NCI-H187 treated with DMSO at 0.1 percent for 48 hours (cell line): ENCODE measurements at regions not wholly inside any gene's neighbourhood (a gene's known extent, or its start where the extent isn't known, plus 50 kb on each side); places are given as distances from the start of the nearest gene placed in this dataset.

ENCODE experiments used
- DNase-seq: peaks from one replicate; lab custom pipeline; 2025; lab: John Stamatoyannopoulos, UW

DNA sequence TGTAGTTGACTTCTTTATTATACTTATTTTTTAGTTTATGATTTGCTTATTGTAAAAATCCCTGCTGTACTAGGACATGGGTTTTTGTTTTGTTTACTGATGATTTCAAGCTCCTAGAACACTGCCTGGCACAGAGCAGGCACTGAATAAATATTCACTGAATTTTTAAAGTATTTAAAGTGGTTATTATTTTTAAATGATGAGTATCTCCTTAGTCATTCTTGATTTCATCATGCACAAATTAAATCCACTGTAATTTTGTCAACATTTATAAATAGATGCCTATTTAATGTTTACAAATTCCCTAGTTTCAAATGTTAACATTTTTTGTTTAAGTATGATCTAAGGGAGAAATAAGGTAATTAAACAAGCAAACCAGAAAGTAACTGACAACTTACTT is 367.9 kb upstream of the SLIT2 start:
- DNase-seq: no peak

DNA sequence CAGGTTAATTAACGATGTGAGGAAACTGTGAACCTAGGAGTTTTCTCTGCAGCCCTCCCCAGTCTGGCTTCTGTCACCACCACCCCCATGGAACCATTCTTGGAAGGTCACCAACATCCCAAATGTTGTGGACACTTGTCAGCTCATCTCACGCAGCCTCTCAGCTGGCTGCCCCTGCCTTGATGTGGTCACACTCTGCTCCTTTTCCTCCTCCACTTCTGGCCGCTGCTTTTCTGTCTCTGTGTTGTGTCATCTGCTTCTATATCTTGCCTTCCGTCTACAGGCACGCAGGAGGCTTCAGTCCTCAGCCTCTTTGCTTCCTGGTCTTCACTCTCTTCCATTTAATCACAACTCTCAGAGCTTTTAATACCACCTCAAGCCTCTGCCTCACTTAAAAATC is 371.5 kb upstream of the SLIT2 start:
- DNase-seq: no peak

DNA sequence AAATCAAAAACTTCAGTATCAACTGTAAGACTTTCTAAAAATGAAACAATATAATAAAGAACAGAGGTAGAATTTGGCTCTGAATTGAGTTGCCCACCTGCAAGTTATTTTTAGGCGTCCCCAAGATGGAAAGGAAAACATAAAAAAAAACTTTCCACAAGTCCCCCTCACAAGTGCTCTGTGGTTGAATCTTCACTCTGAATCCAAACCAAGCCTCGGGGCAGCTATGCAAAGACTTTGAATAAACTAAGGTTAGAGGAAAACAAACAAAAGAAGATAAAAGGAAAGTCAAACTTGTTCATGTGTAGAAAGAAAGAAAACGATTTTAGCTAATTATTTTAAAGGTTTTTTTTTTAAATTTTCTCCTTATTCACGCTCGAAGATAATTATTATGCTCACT is 372.4 kb upstream of the SLIT2 start:
- DNase-seq: no peak

DNA sequence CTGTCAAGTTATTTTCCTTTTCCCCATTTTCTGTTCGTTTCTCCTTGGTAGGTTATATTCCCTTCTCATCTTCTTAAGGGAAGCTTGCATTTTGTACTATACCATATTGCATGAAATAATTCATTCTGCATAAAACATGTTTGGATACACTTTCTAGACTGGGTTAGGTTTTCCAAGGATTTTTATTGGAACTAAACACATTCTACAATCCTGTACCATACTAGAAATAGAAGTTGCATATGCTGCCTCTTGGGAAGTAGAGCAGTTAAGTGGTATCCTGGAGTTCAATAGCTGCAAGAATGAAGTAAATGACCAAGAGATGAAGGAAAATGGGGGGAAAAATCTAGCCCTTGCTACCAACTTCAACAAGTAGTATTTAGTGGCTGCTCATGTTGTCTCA is 393.7 kb upstream of the SLIT2 start:
- no peak for DNase-seq

GRCh38 chr4:19857380-19857779 is 394.3 kb upstream of the SLIT2 start:
- no peak for DNase-seq

- DNase-seq: no peak
Observed at GRCh38 chr4:19850909-19851308, 400.8 kb upstream of the SLIT2 start.

GRCh38 chr4:19844446-19844845 is 407.3 kb upstream of the SLIT2 start:
- DNase-seq: no peak

DNA sequence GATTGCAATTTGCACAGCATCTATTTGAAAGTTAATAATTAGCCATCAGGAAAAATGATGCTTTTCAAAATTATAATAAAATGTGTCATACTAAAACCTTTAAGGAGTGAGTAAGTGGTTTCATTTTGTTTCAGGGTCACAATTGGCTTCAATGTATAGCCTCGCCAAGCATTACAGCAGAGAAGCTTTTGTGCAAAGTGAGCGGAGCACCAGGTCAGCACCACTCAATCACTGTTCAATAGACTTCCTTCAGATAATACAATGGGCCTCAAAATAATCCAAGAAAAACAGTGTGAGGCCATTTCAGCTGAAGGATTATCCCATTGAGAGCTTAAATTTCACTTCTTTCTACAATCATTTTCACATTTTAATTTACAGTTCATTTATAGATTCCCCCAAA is 409.2 kb upstream of the SLIT2 start:
- DNase-seq: no peak

DNA sequence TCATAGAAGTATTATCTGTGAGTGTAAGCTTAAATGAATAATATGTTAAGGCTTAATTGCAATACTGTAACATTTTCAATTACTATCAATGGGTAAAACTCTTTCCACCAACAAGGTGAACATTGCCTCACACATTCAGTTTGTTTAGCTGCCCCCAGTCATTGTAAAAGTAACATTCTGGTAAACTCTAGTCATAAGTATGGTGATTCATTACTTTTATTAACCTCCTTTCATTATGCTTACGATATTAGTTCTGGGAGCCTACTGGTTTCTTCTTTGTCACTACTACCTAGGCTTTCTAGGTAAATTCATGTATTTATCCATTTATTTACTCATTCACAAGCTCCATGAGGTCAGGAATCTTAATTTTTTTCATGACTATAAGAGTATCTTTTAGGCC is 412.8 kb upstream of the SLIT2 start:
- no peak for DNase-seq

GRCh38 chr4:19835429-19835828 is 416.3 kb upstream of the SLIT2 start:
- no peak for DNase-seq

DNA sequence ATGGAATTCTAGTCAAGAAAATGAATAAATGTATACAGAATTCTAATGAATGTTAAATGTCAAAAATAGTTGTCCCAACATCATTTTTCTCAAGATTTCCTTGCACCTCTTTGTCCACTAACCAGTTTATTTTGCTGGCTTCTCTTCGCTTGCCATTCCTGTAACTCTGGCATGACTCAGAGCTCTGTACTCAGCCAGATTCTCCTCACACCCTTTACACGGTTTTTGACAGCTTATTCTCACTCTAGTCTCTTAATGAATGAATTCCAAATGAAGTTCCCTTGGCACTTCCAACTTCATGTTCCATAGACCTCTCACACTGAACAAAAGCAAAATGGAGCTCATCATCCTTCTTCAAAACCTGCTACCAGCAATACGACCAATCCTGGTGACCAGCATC is 419.3 kb upstream of the SLIT2 start:
- no peak for DNase-seq

DNA sequence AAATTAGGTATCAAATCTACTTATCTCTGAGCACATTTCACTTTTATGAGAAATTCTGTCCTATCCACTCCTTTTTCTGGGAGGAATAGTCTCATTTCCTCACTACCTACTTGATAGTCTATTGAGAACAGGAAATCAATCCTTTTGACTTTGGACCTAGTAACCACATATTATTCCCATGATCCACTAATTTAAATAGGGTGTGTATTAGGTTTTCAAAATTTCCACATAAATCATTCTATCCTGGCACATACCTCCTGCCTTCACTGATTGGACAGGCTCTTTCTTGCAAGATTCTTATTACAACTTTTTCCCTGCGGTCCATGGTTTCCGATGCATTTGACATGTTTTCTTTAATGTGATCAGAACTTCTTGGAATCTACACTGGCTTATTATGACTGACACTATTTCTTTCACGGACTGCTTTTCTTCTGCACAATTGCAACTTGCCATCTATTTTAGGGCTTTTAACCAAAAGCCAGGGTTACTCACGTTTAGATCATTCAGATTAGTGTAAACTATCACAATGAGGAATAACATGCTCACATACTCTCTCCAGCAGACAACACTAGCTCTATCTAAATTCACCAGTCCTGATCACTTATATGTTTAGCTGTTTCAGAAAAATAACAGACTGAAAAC is 419.9 kb upstream of the SLIT2 start:
- DNase-seq: no peak

- DNase-seq: no peak
Observed at GRCh38 chr4:19829101-19829500, 422.6 kb upstream of the SLIT2 start.

DNA sequence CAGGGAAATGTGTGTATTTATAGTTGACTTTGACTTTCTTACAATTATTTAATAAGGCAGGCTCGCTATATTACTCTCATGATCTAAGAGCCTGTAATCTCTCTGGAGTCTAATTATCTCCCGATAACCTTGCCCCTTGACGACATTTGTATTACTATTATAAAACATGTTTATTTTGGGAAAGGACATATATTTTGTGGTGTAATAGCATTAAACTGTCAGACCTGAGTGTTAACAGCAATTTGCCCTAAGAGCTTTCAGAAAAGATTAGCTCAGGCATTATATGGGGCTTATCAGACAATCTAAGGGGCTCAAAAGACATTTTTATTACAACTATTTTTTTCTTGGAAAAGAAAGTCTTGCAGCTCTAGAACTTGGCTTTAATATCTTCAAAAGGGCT is 427.9 kb upstream of the SLIT2 start:
- DNase-seq: no peak

DNA sequence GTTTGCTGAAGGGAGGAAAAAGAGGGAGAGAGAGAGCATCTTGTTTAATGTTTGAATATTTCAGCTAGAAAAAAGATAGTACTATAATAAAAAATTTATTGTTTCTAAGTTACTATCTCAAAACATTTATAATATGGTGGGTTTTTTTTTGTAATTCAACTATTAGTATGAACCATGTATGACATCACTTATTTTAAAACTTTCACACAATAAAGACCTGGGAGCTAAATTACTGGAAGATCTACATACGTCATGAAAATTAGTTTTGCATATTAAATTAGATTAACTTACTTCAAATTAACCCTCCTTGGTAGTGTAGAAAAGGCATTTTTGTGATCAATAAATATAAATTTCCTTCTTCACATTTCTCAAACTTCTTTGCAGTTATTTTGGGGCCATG is 432.0 kb upstream of the SLIT2 start:
- no peak for DNase-seq

DNA sequence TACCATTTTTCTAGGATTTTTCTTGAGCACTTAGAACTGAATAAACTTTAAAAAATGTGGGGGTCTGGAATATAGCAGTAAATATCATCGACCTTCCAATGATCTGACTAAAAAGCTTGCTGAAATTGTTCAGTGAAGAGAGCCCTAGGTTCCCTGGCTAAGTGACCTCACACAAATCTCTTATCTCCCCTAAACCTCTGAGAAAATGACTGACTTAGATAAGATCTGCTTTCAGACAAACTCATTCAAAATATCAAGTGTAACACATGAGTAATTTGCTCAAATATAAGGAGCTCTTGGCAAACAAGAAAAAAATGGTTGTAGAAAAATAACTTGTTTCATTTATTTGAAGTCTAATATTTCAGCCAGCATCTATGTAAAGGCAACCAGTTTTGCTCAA is 441.7 kb upstream of the SLIT2 start:
- DNase-seq: no peak

GRCh38 chr4:19807505-19807904 is 444.2 kb upstream of the SLIT2 start:
- no peak for DNase-seq

DNA sequence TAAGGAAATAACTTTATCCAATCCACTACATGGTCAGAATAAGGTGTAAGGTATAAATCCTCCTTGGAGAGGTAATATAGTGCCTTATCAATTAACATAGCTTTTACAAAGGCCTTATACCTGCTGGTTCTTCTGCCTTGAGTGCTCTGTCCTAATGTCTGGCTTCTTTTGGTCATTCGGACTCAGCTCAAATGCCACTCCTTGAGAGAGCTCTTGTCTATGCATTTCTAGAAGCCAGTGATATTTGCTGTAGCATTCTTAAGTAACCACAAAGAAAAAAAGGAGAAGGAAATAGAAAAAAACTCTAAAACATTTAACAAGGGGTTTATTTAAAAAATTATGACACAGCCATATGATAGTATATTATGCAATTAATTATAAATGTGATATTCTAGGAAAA is 444.8 kb upstream of the SLIT2 start:
- no peak for DNase-seq

DNA sequence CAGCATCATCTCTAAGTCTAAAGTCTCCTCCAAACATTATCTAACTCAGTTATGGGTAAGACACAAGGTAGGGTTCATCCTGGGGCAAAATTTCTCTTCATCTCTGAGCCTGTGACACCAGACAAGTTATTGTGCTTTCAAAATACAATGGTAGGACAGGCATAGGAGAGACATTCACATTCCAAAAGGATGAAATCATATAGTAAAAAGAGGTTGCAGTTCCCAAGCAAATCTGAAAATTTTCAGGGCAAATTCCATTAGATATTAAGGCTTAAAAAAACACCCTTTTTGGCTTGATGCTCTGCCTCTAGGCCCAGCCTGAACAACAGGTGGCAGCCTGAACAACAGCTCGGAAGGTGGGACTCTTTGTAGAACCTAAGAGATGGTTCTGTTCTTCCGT is 448.3 kb upstream of the SLIT2 start:
- DNase-seq: no peak

DNA sequence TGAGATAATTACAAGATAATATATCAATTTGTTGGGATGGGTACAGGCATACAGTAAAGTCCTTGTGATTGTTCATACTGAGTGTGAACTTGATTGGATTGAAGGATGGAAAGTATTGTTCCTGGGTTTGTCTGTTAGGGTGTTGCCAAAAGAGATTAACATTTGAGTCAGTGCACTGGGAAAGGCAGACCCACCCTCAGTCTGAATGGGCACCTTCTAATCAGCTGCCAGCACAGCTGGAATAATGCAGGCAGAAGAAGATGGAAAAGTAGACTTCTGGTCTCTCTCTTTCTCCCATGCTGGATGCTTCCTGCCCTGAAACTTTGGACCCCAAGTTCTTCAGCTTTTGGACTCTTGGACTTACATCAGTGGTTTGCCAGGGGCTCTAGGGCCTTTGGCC is 457.9 kb upstream of the SLIT2 start:
- DNase-seq: no peak

DNA sequence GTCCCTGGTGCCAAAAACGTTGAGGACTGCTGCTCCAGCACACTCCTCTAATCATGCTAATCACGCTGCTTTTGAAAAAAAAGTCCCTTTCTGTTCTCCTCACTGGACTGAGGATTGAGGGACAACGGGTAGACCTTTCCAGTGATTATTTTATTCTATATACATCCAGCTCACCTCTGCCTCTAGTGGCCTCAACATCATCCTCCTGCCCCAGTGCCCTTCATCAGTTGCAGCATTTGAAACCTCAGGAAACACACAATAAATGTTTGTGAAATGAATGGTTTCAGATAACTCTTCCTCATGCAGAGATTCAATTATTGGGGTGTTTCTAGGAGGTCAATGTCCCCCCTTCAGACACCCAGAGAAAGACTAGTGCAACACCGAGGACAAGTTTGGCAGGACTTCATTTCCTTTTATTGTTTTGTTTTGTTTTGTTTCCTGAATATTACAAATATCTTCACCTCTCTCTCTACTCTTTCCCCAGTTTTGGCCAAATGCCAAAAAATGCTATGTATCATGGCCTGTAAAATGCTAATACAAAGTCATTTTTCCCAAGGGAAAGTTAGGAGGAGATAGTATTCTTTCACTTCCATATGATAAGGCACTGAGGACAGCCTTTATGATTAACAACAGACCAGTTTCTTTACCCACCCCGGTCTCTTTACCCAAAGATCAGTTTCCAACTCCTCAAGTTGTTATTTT is 460.1 kb upstream of the SLIT2 start:
- no peak for DNase-seq

GRCh38 chr4:19786616-19787015 is 465.1 kb upstream of the SLIT2 start:
- DNase-seq: no peak

- DNase-seq: no peak
Observed at GRCh38 chr4:19783667-19784223, 468.0 kb upstream of the SLIT2 start.

DNA sequence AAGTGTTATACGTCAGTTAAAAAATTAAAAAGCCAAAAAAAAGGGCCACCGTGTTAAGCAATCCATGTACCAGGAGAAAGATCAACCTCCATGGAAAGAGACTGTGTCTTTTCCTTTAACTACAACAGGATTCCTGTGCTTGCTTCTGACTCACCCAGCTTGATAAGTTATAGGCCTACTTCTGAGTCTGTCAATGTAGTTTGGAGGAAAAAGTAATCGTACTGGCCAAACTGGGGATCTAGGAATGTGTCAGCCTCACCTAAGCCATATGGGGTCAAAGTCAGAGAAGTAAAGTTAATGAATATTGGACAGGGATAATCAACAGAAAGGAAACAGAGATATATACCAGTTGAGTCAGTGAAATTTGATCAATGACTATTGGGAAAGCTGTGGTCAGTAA is 470.8 kb upstream of the SLIT2 start:
- no peak for DNase-seq
